WTC11 (cell line): ENCODE measurements at regions not wholly inside any gene's neighbourhood (a gene's known extent, or its start where the extent isn't known, plus 50 kb on each side); places are given as distances from the start of the nearest gene placed in this dataset.

Experiments used
- ATF2 ChIP-seq: sonication (generic); formaldehyde crosslinking; IDR thresholded peaks from 2 replicates; pipeline ENCODE4 v1.8.1; 2022; ENCODE audit warnings: low read depth, missing genetic modification reagents, borderline replicate concordance
- CTCF ChIP-seq: fragments of 200-600 bp; IDR thresholded peaks from 2 replicates; pipeline ENCODE4 v1.8.0; 2022; ENCODE audit warnings: antibody characterized with exemption
- ELF4 ChIP-seq: sonication (generic); formaldehyde crosslinking; IDR thresholded peaks from 2 replicates; pipeline ENCODE4 v1.8.1; 2022; ENCODE audit warnings: low read depth, mild to moderate bottlenecking, moderate library complexity, missing genetic modification reagents
- EMX1 ChIP-seq: fragments of 250-450 bp; sonication (Bioruptor Pico); IDR thresholded peaks from 2 replicates; pipeline ENCODE4 v1.8.0; 2021; ENCODE audit warnings: mild to moderate bottlenecking
- IRF2 ChIP-seq: sonication (generic); formaldehyde crosslinking; IDR thresholded peaks from 2 replicates; pipeline ENCODE4 v1.8.0; 2022; ENCODE audit warnings: low read depth, missing genetic modification reagents, borderline replicate concordance
- JUN ChIP-seq: sonication (generic); formaldehyde crosslinking; IDR thresholded peaks from 2 replicates; pipeline ENCODE4 v1.8.0; 2023; ENCODE audit warnings: mild to moderate bottlenecking, missing genetic modification reagents
- NFE2L1 ChIP-seq: sonication (generic); formaldehyde crosslinking; IDR thresholded peaks from 2 replicates; pipeline ENCODE4 v1.8.1; 2023; ENCODE audit warnings: missing genetic modification reagents
- NFYB ChIP-seq: sonication (generic); formaldehyde crosslinking; conservative IDR thresholded peaks from 2 replicates; pipeline ENCODE4 v1.8.0; 2022; ENCODE audit warnings: low read depth, missing genetic modification reagents
- NR1H2 ChIP-seq: sonication (generic); formaldehyde crosslinking; IDR thresholded peaks from 2 replicates; pipeline ENCODE4 v1.9.0; 2021; ENCODE audit warnings: mild to moderate bottlenecking, moderate library complexity, missing genetic modification reagents
- PRDM15 ChIP-seq: sonication (generic); formaldehyde crosslinking; IDR thresholded peaks from 2 replicates; pipeline ENCODE4 v1.8.0; 2022; ENCODE audit warnings: missing genetic modification reagents
- STAT6 ChIP-seq: sonication (generic); formaldehyde crosslinking; conservative IDR thresholded peaks from 2 replicates; pipeline ENCODE4 v1.8.1; 2023; ENCODE audit warnings: mild to moderate bottlenecking, low read depth, missing genetic modification reagents, moderate library complexity
- USF2 ChIP-seq: sonication (generic); formaldehyde crosslinking; IDR thresholded peaks from 2 replicates; pipeline ENCODE4 v1.8.1; 2023; ENCODE audit warnings: mild to moderate bottlenecking, missing genetic modification reagents, moderate library complexity
- ZBTB43 ChIP-seq: sonication (generic); formaldehyde crosslinking; IDR thresholded peaks from 2 replicates; pipeline ENCODE4 v1.8.1; 2023; ENCODE audit warnings: mild to moderate bottlenecking, missing genetic modification reagents
- ZNF317 ChIP-seq: sonication (generic); formaldehyde crosslinking; IDR thresholded peaks from 2 replicates; pipeline ENCODE4 v1.8.1; 2023; ENCODE audit warnings: low read depth, mild to moderate bottlenecking, moderate library complexity, missing genetic modification reagents, borderline replicate concordance

GRCh38 chr13:100845128-100845757 is 170.6 kb upstream of the TMTC4 start:
- TF ChIP-seq JUN (CRISPR knock-in tag) (no peak), ZBTB43 (no peak), NFE2L1 (CRISPR knock-in tag) (no peak), EMX1 (CRISPR knock-in tag) (no peak), IRF2 (no peak), ELF4 (CRISPR knock-in tag) (no peak), NR1H2 (no peak), CTCF (no peak), ATF2 (no peak), STAT6 (CRISPR knock-in tag) (no peak), ZNF317 (CRISPR knock-in tag) (no peak), USF2 (CRISPR knock-in tag) (no peak), PRDM15 (no peak), NFYB (CRISPR knock-in tag) (no peak)
